ENCODE measurements at regions not wholly inside any gene's neighbourhood (a gene's known extent, or its start where the extent isn't known, plus 50 kb on each side); places are given as distances from the start of the nearest gene placed in this dataset.
A peak's percentile ranks its signal among the peaks of the same experiment; 100 is the strongest.

GRCh38 chr17:63039342-63039741, 73.3 kb downstream of the TANC2 start:
- Histone ChIP-seq H3K27me3 (ENCODE audit: control insufficient read depth in 2 of 2, insufficient read depth in 2 of 2, low read length in 2 of 2) (no peaks in the 10 kb centered on the region), H3K79me2 (ENCODE audit: control insufficient read depth, insufficient read depth, low read length) (no peaks in the 10 kb centered on the region), H3K9me3 (replicated peaks; ENCODE audit: control insufficient read depth, insufficient read depth, low read depth, low read length) (no peaks in the 10 kb centered on the region), H3K36me3 (ENCODE audit: control insufficient read depth, insufficient read depth, low read length) (no peaks in the 10 kb centered on the region), H3K9ac (ENCODE audit: insufficient read depth in 1 of 2, low read depth in 2 of 2, low read length in 2 of 2) (no peak overlapping the region), H3K9me1 (ENCODE audit: control insufficient read depth, insufficient read depth, low read length) (no peaks in the 10 kb centered on the region), H2AFZ (ENCODE audit: low read depth, low read length) (no peak overlapping the region), H3K4me2 (ENCODE audit: insufficient read depth, low read length) (0 out of 2 replicates have a peak overlapping the region, but pooled peaks have one; percentile 47), H3K4me3 (no peak overlapping the region), H3K27ac (ENCODE audit: extremely low read depth, low read depth, low read length) (no peak overlapping the region), H3K4me1 (replicated peaks in 1 of 2; ENCODE audit: control insufficient read depth in 2 of 2, insufficient read depth in 2 of 2, low read length in 2 of 2) (peaks cover 0 to 3% of the 10 kb centered on the region in 2 experiments; a peak in 1 of 5 replicates), H4K20me1 (replicated peaks; ENCODE audit: control insufficient read depth, insufficient read depth, low read length) (no peaks in the 10 kb centered on the region)
- POLR2A ChIA-PET = interaction anchor here (0.8 kb wide), 1 partner anchor 12 kb away, joined by 7 read pairs; no protein-coding TSS in a partner anchor
- intact Hi-C loops (cut with micrococcal nuclease) = no loop called here
- no TSS peak for BruUV-seq (replicated peaks)
- DNase-seq (ENCODE audit: extremely low read depth in 1 of 4, low spot score in 3 of 4) = no peak
- in situ Hi-C loops (cut with MboI) = no loop called here
- FAIRE-seq = no peak
- CTCF ChIA-PET (ENCODE audit: low intra/inter-chr PET ratio) = no interaction called here
- 21% methylated on average over 4 of the region's 4 CpGs for WGBS (ENCODE audit: insufficient coverage, low coverage, missing lambda C conversion rate)
- no peak for ATAC-seq
- TF ChIP-seq ZNF655 (CRISPR knock-in tag; IDR thresholded peaks at IDR 0.05) (no peak), ZNF24 (IDR thresholded peaks at IDR 0.05) (no peak), MTA1 (IDR thresholded peaks at IDR 0.05; ENCODE audit: borderline replicate concordance) (no peak), ZNF518B (CRISPR knock-in tag; IDR thresholded peaks at IDR 0.05) (no peak), CUX1 (CRISPR knock-in tag; IDR thresholded peaks at IDR 0.05) (no peak), TCF7L2 (IDR thresholded peaks at IDR 0.05; ENCODE audit: low read depth, low read length) (no peak), MCM7 (IDR thresholded peaks at IDR 0.05) (no peak), ZNF212 (CRISPR knock-in tag; IDR thresholded peaks at IDR 0.05) (no peak), THRAP3 (IDR thresholded peaks at IDR 0.05; ENCODE audit: borderline replicate concordance) (no peak), ZNF224 (CRISPR knock-in tag; IDR thresholded peaks at IDR 0.05) (no peak), NFIC (IDR thresholded peaks at IDR 0.05) (no peak), ZNF280A (IDR thresholded peaks at IDR 0.05; ENCODE audit: low read depth, partially characterized antibody) (no peak)
